Activated naive CD4-positive, alpha-beta T cell treated with anti-CD3 and anti-CD28 coated beads, Interleukin-2, amount 50 U/mL, for 24 hours (primary cell): ENCODE measurements at regions not wholly inside any gene's neighbourhood (a gene's known extent, or its start where the extent isn't known, plus 50 kb on each side); places are given as distances from the start of the nearest gene placed in this dataset.
"Not testable (repeated sequence)": the region's sequence is repeated elsewhere in the genome, so short reads cannot be mapped to it uniquely, and the experiment has no call there.

ENCODE experiments used
- H3K27ac Mint-ChIP-seq: one replicate; pipeline ENCODE4 v1.8.0; 2021; ENCODE audit warnings: mild to moderate bottlenecking, mixed read lengths
- H3K27me3 Mint-ChIP-seq: one replicate; pipeline ENCODE4 v1.8.0; 2021; ENCODE audit warnings: mixed read lengths
- H3K36me3 Mint-ChIP-seq: one replicate; pipeline ENCODE4 v1.8.0; 2021; ENCODE audit warnings: mixed read lengths
- H3K4me1 Mint-ChIP-seq: one replicate; pipeline ENCODE4 v1.8.0; 2021; ENCODE audit warnings: mixed read lengths
- H3K4me3 Mint-ChIP-seq: one replicate; pipeline ENCODE4 v1.8.0; 2021; ENCODE audit warnings: mild to moderate bottlenecking, mixed read lengths
- H3K9me3 Mint-ChIP-seq: one replicate; pipeline ENCODE4 v1.8.0; 2021; ENCODE audit warnings: mixed read lengths

GRCh38 chr6:141946502-141946901 lies 186.2 kb upstream of the GJE1 start:
- Mint-ChIP-seq H3K27me3 (no peaks in the 10 kb centered on the region), H3K36me3 (no peaks in the 10 kb centered on the region), H3K4me1 (no peaks in the 10 kb centered on the region), H3K27ac (no peak overlapping the region), H3K9me3 (peaks cover 11% of the 10 kb centered on the region), H3K4me3 (no peak overlapping the region)

- no peak overlapping the region for H3K27ac Mint-ChIP-seq
Measured at GRCh38 chr6:141938664-141939063, 194.1 kb upstream of the GJE1 start.

GRCh38 chr6:141932685-141933084 lies 200.0 kb upstream of the GJE1 start:
- no peak overlapping the region for H3K27ac Mint-ChIP-seq
- no peaks in the 10 kb centered on the region for H3K4me1 Mint-ChIP-seq
- no peaks in the 10 kb centered on the region for H3K36me3 Mint-ChIP-seq
- H3K9me3 Mint-ChIP-seq: no peaks in the 10 kb centered on the region
- H3K4me3 Mint-ChIP-seq: no peak overlapping the region
- H3K27me3 Mint-ChIP-seq: no peaks in the 10 kb centered on the region

More at GRCh38 chr6:141938664-141939063, 194.1 kb upstream of the GJE1 start:
- Mint-ChIP-seq H3K36me3 (no peaks in the 10 kb centered on the region), H3K4me3 (no peak overlapping the region), H3K27me3 (no peaks in the 10 kb centered on the region), H3K9me3 (peaks cover 11% of the 10 kb centered on the region), H3K4me1 (no peaks in the 10 kb centered on the region)

- H3K27me3 Mint-ChIP-seq, H3K27ac Mint-ChIP-seq, H3K9me3 Mint-ChIP-seq, H3K4me3 Mint-ChIP-seq, H3K4me1 Mint-ChIP-seq, H3K36me3 Mint-ChIP-seq: not testable (repeated sequence)
Measured at GRCh38 chr6:141926200-141926900, 206.4 kb upstream of the GJE1 start.

GRCh38 chr6:141925001-141925400 lies 207.7 kb upstream of the GJE1 start:
- H3K9me3 Mint-ChIP-seq: no peaks in the 10 kb centered on the region
- no peak overlapping the region for H3K27ac Mint-ChIP-seq
- H3K27me3 Mint-ChIP-seq: no peaks in the 10 kb centered on the region
- no peaks in the 10 kb centered on the region for H3K4me1 Mint-ChIP-seq
- H3K4me3 Mint-ChIP-seq: no peak overlapping the region
- H3K36me3 Mint-ChIP-seq: no peaks in the 10 kb centered on the region

GRCh38 chr6:141922898-141923297 lies 209.8 kb upstream of the GJE1 start:
- Mint-ChIP-seq H3K4me3 (no peak overlapping the region), H3K27me3 (no peaks in the 10 kb centered on the region), H3K4me1 (no peaks in the 10 kb centered on the region), H3K27ac (no peak overlapping the region), H3K9me3 (no peaks in the 10 kb centered on the region), H3K36me3 (no peaks in the 10 kb centered on the region)

- H3K36me3 Mint-ChIP-seq, H3K9me3 Mint-ChIP-seq, H3K27me3 Mint-ChIP-seq, H3K4me1 Mint-ChIP-seq, H3K27ac Mint-ChIP-seq, H3K4me3 Mint-ChIP-seq: not testable (repeated sequence)
Measured at GRCh38 chr6:141916682-141917505, 215.8 kb upstream of the GJE1 start.

- H3K4me3 Mint-ChIP-seq: no peak overlapping the region
- H3K27me3 Mint-ChIP-seq: no peaks in the 10 kb centered on the region
- peaks cover 9% of the 10 kb centered on the region for H3K9me3 Mint-ChIP-seq
- no peaks in the 10 kb centered on the region for H3K4me1 Mint-ChIP-seq
- H3K36me3 Mint-ChIP-seq: no peaks in the 10 kb centered on the region
- H3K27ac Mint-ChIP-seq: no peak overlapping the region
Measured at GRCh38 chr6:141914646-141915045, 218.1 kb upstream of the GJE1 start.

- H3K4me1 Mint-ChIP-seq: no peaks in the 10 kb centered on the region
- no peaks in the 10 kb centered on the region for H3K9me3 Mint-ChIP-seq
- H3K27ac Mint-ChIP-seq: no peak overlapping the region
- no peak overlapping the region for H3K4me3 Mint-ChIP-seq
- H3K27me3 Mint-ChIP-seq: no peaks in the 10 kb centered on the region
- no peaks in the 10 kb centered on the region for H3K36me3 Mint-ChIP-seq
Measured at GRCh38 chr6:141906569-141907080, 226.1 kb upstream of the GJE1 start.

GRCh38 chr6:141890661-141891060 lies 242.1 kb upstream of the GJE1 start:
- H3K9me3 Mint-ChIP-seq: peaks cover 11% of the 10 kb centered on the region
- no peaks in the 10 kb centered on the region for H3K36me3 Mint-ChIP-seq
- no peaks in the 10 kb centered on the region for H3K4me1 Mint-ChIP-seq
- H3K27me3 Mint-ChIP-seq: peaks cover 2% of the 10 kb centered on the region
- no peak overlapping the region for H3K4me3 Mint-ChIP-seq
- H3K27ac Mint-ChIP-seq: no peak overlapping the region

- Mint-ChIP-seq H3K9me3 (peaks cover 18% of the 10 kb centered on the region), H3K36me3 (peaks cover 1% of the 10 kb centered on the region), H3K4me3 (no peak overlapping the region), H3K27me3 (peaks cover 2% of the 10 kb centered on the region), H3K4me1 (no peaks in the 10 kb centered on the region), H3K27ac (no peak overlapping the region)
Measured at GRCh38 chr6:141884850-141885249, 247.9 kb upstream of the GJE1 start.

- Mint-ChIP-seq H3K27ac (no peak overlapping the region), H3K36me3 (no peaks in the 10 kb centered on the region), H3K9me3 (no peaks in the 10 kb centered on the region), H3K4me3 (no peak overlapping the region), H3K27me3 (peaks cover 2% of the 10 kb centered on the region), H3K4me1 (no peaks in the 10 kb centered on the region)
Measured at GRCh38 chr6:141878686-141879085, 254.0 kb upstream of the GJE1 start.

GRCh38 chr6:141877275-141877983 lies 255.3 kb upstream of the GJE1 start:
- H3K27ac Mint-ChIP-seq: no peak overlapping the region

GRCh38 chr6:141874930-141875602 lies 257.7 kb upstream of the GJE1 start:
- Mint-ChIP-seq H3K27me3 (peaks cover 2% of the 10 kb centered on the region), H3K4me3 (no peak overlapping the region), H3K4me1 (no peaks in the 10 kb centered on the region), H3K9me3 (no peaks in the 10 kb centered on the region), H3K27ac (no peak overlapping the region), H3K36me3 (no peaks in the 10 kb centered on the region)

More at GRCh38 chr6:141877275-141877983, 255.3 kb upstream of the GJE1 start:
- Mint-ChIP-seq H3K27me3 (peaks cover 4% of the 10 kb centered on the region), H3K4me1 (no peaks in the 10 kb centered on the region), H3K4me3 (no peak overlapping the region), H3K36me3 (no peaks in the 10 kb centered on the region), H3K9me3 (no peaks in the 10 kb centered on the region)

GRCh38 chr6:141869509-141869908 lies 263.2 kb upstream of the GJE1 start:
- not testable (repeated sequence) for H3K9me3 Mint-ChIP-seq, H3K36me3 Mint-ChIP-seq, H3K27ac Mint-ChIP-seq, H3K4me1 Mint-ChIP-seq, H3K27me3 Mint-ChIP-seq, H3K4me3 Mint-ChIP-seq
